Breast epithelium (tissue), 3 donors: ENCODE measurements at regions not wholly inside any gene's neighbourhood (a gene's known extent, or its start where the extent isn't known, plus 50 kb on each side); places are given as distances from the start of the nearest gene placed in this dataset.

ENCODE experiments used
- CTCF ChIP-seq, 3 donors: fragments of 450-650 bp; IDR thresholded peaks; one replicate each; pipeline ENCODE4 v1.5.1; 2016 to 2017; ENCODE audit warnings: antibody characterized with exemption in 3 of 3, mild to moderate bottlenecking in 3 of 3, moderate library complexity in 3 of 3
- POLR2AphosphoS5 ChIP-seq, 3 donors: sonication (generic); formaldehyde crosslinking; IDR thresholded peaks; one replicate each; pipeline ENCODE4 v1.6.1; 2017; ENCODE audit warnings: antibody characterized with exemption in 3 of 3

GRCh38 chr20:19964289-19965265, 52.6 kb upstream of the NAA20 start:
- TF ChIP-seq CTCF (IDR thresholded peaks at IDR 0.05), result no peak
- TF ChIP-seq POLR2AphosphoS5 (IDR thresholded peaks at IDR 0.05), result peak; percentile 85 to 92 (median 91)
